H1 (cell line): ENCODE measurements at regions not wholly inside any gene's neighbourhood (a gene's known extent, or its start where the extent isn't known, plus 50 kb on each side); places are given as distances from the start of the nearest gene placed in this dataset.

Experiments used
- CTCF ChIA-PET: fragments of 300-600 bp; sonication (Branson Sonifier 250); formaldehyde crosslinking; loops from one replicate; lab custom pipeline; 2021; ENCODE audit not compliant: partially characterized antibody; lab: Charles Lee
- POLR2A ChIA-PET: fragments of 300-600 bp; sonication (Branson Sonifier 250); formaldehyde crosslinking; loops from one replicate; lab custom pipeline; 2021; ENCODE audit warnings: inconsistent platforms; ENCODE audit not compliant: partially characterized antibody; lab: Charles Lee
- DNase-seq, 2 experiments: peaks; one replicate each; pipeline versions ENCODE4 v3.0.0 to v3.0.0-alpha.2; 2010 to 2022; ENCODE audit warnings: low spot score in 2 of 2, low read depth in 1 of 2, mixed read lengths in 1 of 2
- FAIRE-seq: peaks from 2 replicates; lab custom pipeline; 2011; peaks lifted over from hg19 to GRCh38; lab: Jason Lieb, UNC
- H2AFZ ChIP-seq: 2 replicates; pipeline ENCODE4 v1.8.1; 2012; ENCODE audit warnings: low read length, inconsistent platforms
- H2AK5ac ChIP-seq: 2 replicates; pipeline ENCODE4 v1.6.1; 2013; ENCODE audit warnings: low read depth, low read length
- H2BK120ac ChIP-seq: replicated peaks from 2 replicates; pipeline ENCODE3; 2013; ENCODE audit warnings: low read depth, low read length, inconsistent platforms
- H2BK12ac ChIP-seq: 2 replicates; pipeline ENCODE4 v1.6.1; 2013; ENCODE audit warnings: low read depth, low read length
- H2BK15ac ChIP-seq: 2 replicates; pipeline ENCODE4 v1.6.1; 2013; ENCODE audit warnings: low read length
- H2BK20ac ChIP-seq: 2 replicates; pipeline ENCODE4 v1.6.1; 2013; ENCODE audit warnings: low read length
- H2BK5ac ChIP-seq: 2 replicates; pipeline ENCODE4 v1.6.1; 2013; ENCODE audit warnings: low read depth, low read length
- H3K14ac ChIP-seq: 2 replicates; pipeline ENCODE4 v1.6.1; 2013; ENCODE audit warnings: inconsistent platforms; ENCODE audit not compliant: insufficient read length
- H3K18ac ChIP-seq: 2 replicates; pipeline ENCODE4 v1.6.1; 2013; ENCODE audit warnings: low read length; ENCODE audit errors: extremely low read depth
- H3K23ac ChIP-seq: 2 replicates; pipeline ENCODE4 v1.6.1; 2013; ENCODE audit warnings: inconsistent platforms; ENCODE audit not compliant: insufficient read length
- H3K23me2 ChIP-seq: 2 replicates; pipeline ENCODE4 v1.6.1; 2013; ENCODE audit warnings: low read depth, low read length
- H3K27ac ChIP-seq: 2 replicates; pipeline ENCODE4 v1.6.1; 2011; ENCODE audit warnings: low read depth, low read length, inconsistent platforms
- H3K27me3 ChIP-seq, 4 experiments: replicated peaks in 1 of 4; 1 replicate in 1 of 4; 2 replicates in 3 of 4; pipeline versions ENCODE4 v1.6.1 to v1.8.1; 2011 to 2013; ENCODE audit warnings: low read length in 3 of 4, mild to moderate bottlenecking in 3 of 4, inconsistent platforms in 2 of 4, mixed read lengths in 2 of 4, moderate library complexity in 1 of 4; ENCODE audit not compliant: control insufficient read depth in 3 of 4, insufficient read depth in 3 of 4; ENCODE audit errors: extremely low read depth in 1 of 4
- H3K36me3 ChIP-seq, 4 experiments: 2 replicates each; pipeline versions ENCODE4 v1.6.1 to v1.8.1; 2011 to 2013; ENCODE audit warnings: mild to moderate bottlenecking in 4 of 4, low read length in 3 of 4, moderate library complexity in 2 of 4, control low read depth in 1 of 4, inconsistent platforms in 1 of 4; ENCODE audit not compliant: insufficient read depth in 4 of 4, control insufficient read depth in 2 of 4
- H3K4ac ChIP-seq: replicated peaks from 2 replicates; pipeline ENCODE3; 2013; ENCODE audit warnings: low read length, low read depth, mixed read lengths, inconsistent platforms; ENCODE audit not compliant: insufficient read length
- H3K4me1 ChIP-seq, 4 experiments: replicated peaks in 1 of 4; 1 replicate in 1 of 4; 2 replicates in 3 of 4; pipeline versions ENCODE4 v1.6.1 to v1.8.1; 2011 to 2013; ENCODE audit warnings: low read length in 3 of 4, inconsistent platforms in 2 of 4, mixed read lengths in 1 of 4; ENCODE audit not compliant: insufficient read depth in 4 of 4, control insufficient read depth in 3 of 4
- H3K4me2 ChIP-seq, 2 experiments: 2 replicates each; pipeline versions ENCODE4 v1.6.1 to v1.8.1; 2011 to 2013; ENCODE audit warnings: low read depth in 2 of 2, low read length in 2 of 2, control low read depth in 1 of 2, inconsistent platforms in 1 of 2, mild to moderate bottlenecking in 1 of 2; ENCODE audit not compliant: insufficient read depth in 1 of 2
- H3K4me3 ChIP-seq, 4 experiments: fragments of 200-600, 300-600 bp in 1 of 4; sonication (generic), shearing (Covaris generic), sonication (Bioruptor Twin) in 1 of 4; 2 replicates each; pipeline versions ENCODE4 v1.5.1 to v1.8.1; 2011 to 2016; ENCODE audit warnings: low read length in 4 of 4, low read depth in 3 of 4, control low read depth in 2 of 4, inconsistent platforms in 2 of 4, mild to moderate bottlenecking in 2 of 4, mixed read lengths in 1 of 4, moderate library complexity in 1 of 4; ENCODE audit not compliant: insufficient read depth in 2 of 4; ENCODE audit errors: extremely low read depth in 1 of 4
- H3K56ac ChIP-seq: replicated peaks from 2 replicates; pipeline ENCODE3; 2013; ENCODE audit warnings: low read depth, mild to moderate bottlenecking, mixed read lengths, low read length, inconsistent platforms; ENCODE audit not compliant: insufficient read length
- H3K79me1 ChIP-seq: 2 replicates; pipeline ENCODE4 v1.6.1; 2013; ENCODE audit warnings: low read depth, low read length, control low read depth
- H3K79me2 ChIP-seq, 2 experiments: 2 replicates each; pipeline versions ENCODE4 v1.6.1 to v1.8.1; 2012 to 2013; ENCODE audit warnings: low read length in 2 of 2, mild to moderate bottlenecking in 2 of 2, inconsistent platforms in 1 of 2; ENCODE audit not compliant: insufficient read depth in 2 of 2, control insufficient read depth in 1 of 2
- H3K9ac ChIP-seq, 4 experiments: replicated peaks in 1 of 4; 1 replicate in 1 of 4; 2 replicates in 3 of 4; pipeline versions ENCODE4 v1.6.1 to v1.8.1; 2011 to 2013; ENCODE audit warnings: low read depth in 3 of 4, low read length in 3 of 4, control low read depth in 2 of 4, mild to moderate bottlenecking in 2 of 4, moderate library complexity in 2 of 4, inconsistent platforms in 1 of 4; ENCODE audit errors: extremely low read depth in 1 of 4
- H3K9me3 ChIP-seq, 2 experiments: 2 replicates each; pipeline versions ENCODE4 v1.6.1 to v1.8.1; 2012 to 2013; ENCODE audit warnings: mild to moderate bottlenecking in 2 of 2, moderate library complexity in 2 of 2, control low read depth in 1 of 2, inconsistent platforms in 1 of 2, low read depth in 1 of 2, low read length in 1 of 2, mixed read lengths in 1 of 2; ENCODE audit not compliant: insufficient read depth in 2 of 2
- H4K20me1 ChIP-seq, 2 experiments: replicated peaks in 1 of 2; 2 replicates each; pipeline versions ENCODE3 to v1.8.1; 2011 to 2013; ENCODE audit warnings: inconsistent platforms in 2 of 2, low read length in 2 of 2, mild to moderate bottlenecking in 1 of 2; ENCODE audit not compliant: insufficient read depth in 2 of 2, control insufficient read depth in 1 of 2
- H4K5ac ChIP-seq: 2 replicates; pipeline ENCODE4 v1.6.1; 2013; ENCODE audit warnings: low read length, low read depth, mixed read lengths, inconsistent platforms; ENCODE audit not compliant: insufficient read length
- H4K8ac ChIP-seq: 2 replicates; pipeline ENCODE4 v1.8.0; 2013; ENCODE audit warnings: mild to moderate bottlenecking, moderate library complexity, low read length, inconsistent platforms; ENCODE audit not compliant: insufficient read depth; ENCODE audit errors: extremely low read depth
- H4K91ac ChIP-seq: replicated peaks from 2 replicates; pipeline ENCODE3; 2013; ENCODE audit warnings: low read length, mixed read lengths, inconsistent platforms; ENCODE audit not compliant: insufficient read length
- EGR1 ChIP-seq: IDR thresholded peaks from 2 replicates; pipeline ENCODE4 v1.6.1; 2011; ENCODE audit warnings: low read depth, low read length, borderline replicate concordance
- KDM1A ChIP-seq: fragments of 200-600, 300-600 bp; sonication (generic); IDR thresholded peaks from 2 replicates; pipeline ENCODE4 v1.7.1; 2016; ENCODE audit warnings: mild to moderate bottlenecking, low read length, borderline replicate concordance
- SIX5 ChIP-seq: IDR thresholded peaks from 2 replicates; pipeline ENCODE4 v1.6.1; 2011; ENCODE audit warnings: mild to moderate bottlenecking, low read depth, low read length
- SRF ChIP-seq: IDR thresholded peaks from 2 replicates; pipeline ENCODE4 v1.6.1; 2011; ENCODE audit warnings: mild to moderate bottlenecking, low read depth, low read length, moderate library complexity
- WGBS, 2 experiments: shearing (Covaris generic) in 1 of 2; methylation state at CpG; one replicate each; pipeline versions ENCODE4 v1.1.6 to v1.1.7; 2013 to 2015; ENCODE audit warnings: low lambda C conversion rate in 2 of 2, mixed read lengths in 2 of 2, inconsistent platforms in 1 of 2, low coverage in 1 of 2, missing lambda C conversion rate in 1 of 2; ENCODE audit not compliant: insufficient replicate concordance in 2 of 2, insufficient coverage in 1 of 2, insufficient read length in 1 of 2; ENCODE audit errors: extremely low coverage in 1 of 2, missing lambda C conversion rate in 1 of 2; 5-methylcytosine and 5-hydroxymethylcytosine counted together
- TF ChIP-seq, protein P1 (sequence below), 3 experiments: IDR thresholded peaks; 1 replicate in 2 of 3; 2 replicates in 1 of 3; pipeline versions ENCODE4 v1.5.1 to v1.6.1; 2011; ENCODE audit warnings: low read length in 3 of 3, mild to moderate bottlenecking in 3 of 3, inconsistent platforms in 2 of 3, low read depth in 1 of 3, moderate library complexity in 1 of 3; ENCODE audit not compliant: insufficient read depth in 1 of 3; ENCODE audit errors: control extremely low read depth in 1 of 3

DNA sequence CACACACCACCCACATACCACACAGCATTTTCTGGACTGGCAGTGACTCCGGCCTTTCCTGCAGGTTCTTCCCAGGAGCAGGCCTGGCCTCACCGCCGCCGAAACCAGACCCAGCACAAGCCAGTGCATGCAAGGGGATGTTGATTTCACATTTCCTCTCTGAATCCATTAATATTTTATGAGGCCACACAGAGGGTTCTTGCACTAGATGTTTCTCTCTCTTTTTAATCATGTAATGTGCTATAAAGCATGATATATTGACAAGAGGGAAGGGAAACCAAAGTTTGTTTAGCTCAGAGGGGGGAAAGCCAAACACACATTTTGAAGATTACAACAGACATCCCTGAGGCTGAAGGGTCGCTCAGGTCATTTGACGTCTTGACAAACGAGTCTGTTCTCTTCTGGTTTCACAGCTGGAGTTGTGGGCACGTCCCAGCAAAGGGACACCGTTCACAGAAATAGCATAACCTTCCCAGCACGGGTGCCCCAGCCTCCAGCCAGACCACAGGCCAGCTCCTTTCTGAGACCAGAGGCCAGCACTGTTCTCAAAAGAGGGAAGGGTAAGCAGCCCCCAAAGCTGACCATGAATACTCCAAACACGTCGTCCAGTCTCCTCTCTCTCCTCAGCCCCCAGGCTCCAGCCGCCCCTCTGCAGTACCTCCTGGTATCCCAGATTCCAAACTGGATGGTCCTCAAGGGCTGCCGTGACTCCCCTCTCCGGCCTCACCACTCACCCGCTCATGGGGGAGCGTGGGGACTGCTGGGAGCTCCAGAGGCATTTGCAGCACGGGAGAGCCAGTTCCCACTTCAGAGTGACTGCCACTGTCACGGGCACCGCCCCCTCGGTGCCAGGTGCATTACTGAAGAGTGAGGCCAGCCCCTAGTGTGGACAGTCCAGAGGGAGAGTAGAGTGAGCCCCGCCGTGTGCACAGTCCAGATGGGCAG is 340.3 kb upstream of the SALL3 start:
- Histone ChIP-seq H3K4me3 (no peak overlapping the region), H3K9me3 (peaks cover 0 to 5% of the 10 kb centered on the region in 2 experiments; a peak in 1 of 4 replicates), H2BK5ac (peak overlapping the region; percentile 82), H3K79me2 (no peaks in the 10 kb centered on the region), H3K18ac (no peak overlapping the region), H3K23me2 (peaks cover 19% of the 10 kb centered on the region), H2BK15ac (no peak overlapping the region; the same call in 1 of the 2 replicates), H3K9ac (no peak overlapping the region), H3K4me1 (no peaks in the 10 kb centered on the region; a peak in 1 of 7 replicates), H3K27ac (no peak overlapping the region), H2AK5ac (no peak overlapping the region; the same call in 1 of the 2 replicates), H3K56ac (peak overlapping the region; percentile 80), H3K4me2 (no peak overlapping the region), H2AFZ (no peak overlapping the region), H2BK120ac (no peak overlapping the region), H2BK12ac (0 out of 2 replicates have a peak overlapping the region, but pooled peaks have one; percentile 71), H2BK20ac (peak overlapping the region; percentile 3; the same call in 1 of the 2 replicates), H4K5ac (no peak overlapping the region), H4K91ac (no peak overlapping the region), H3K36me3 (no peaks in the 10 kb centered on the region; a peak in 1 of 8 replicates), H3K23ac (no peak overlapping the region), H4K8ac (peak overlapping the region; percentile 16; the same call in 1 of the 2 replicates), H3K79me1 (0 out of 2 replicates have a peak, but pooled peaks cover 3% of the 10 kb centered on the region), H3K4ac (no peak overlapping the region), H3K14ac (no peak overlapping the region), H3K27me3 (no peaks in the 10 kb centered on the region), H4K20me1 (peaks cover 0 to 14% of the 10 kb centered on the region in 2 experiments)
- TF ChIP-seq SIX5: no peak
- TF ChIP-seq, protein P1, sequence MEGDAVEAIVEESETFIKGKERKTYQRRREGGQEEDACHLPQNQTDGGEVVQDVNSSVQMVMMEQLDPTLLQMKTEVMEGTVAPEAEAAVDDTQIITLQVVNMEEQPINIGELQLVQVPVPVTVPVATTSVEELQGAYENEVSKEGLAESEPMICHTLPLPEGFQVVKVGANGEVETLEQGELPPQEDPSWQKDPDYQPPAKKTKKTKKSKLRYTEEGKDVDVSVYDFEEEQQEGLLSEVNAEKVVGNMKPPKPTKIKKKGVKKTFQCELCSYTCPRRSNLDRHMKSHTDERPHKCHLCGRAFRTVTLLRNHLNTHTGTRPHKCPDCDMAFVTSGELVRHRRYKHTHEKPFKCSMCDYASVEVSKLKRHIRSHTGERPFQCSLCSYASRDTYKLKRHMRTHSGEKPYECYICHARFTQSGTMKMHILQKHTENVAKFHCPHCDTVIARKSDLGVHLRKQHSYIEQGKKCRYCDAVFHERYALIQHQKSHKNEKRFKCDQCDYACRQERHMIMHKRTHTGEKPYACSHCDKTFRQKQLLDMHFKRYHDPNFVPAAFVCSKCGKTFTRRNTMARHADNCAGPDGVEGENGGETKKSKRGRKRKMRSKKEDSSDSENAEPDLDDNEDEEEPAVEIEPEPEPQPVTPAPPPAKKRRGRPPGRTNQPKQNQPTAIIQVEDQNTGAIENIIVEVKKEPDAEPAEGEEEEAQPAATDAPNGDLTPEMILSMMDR (IDR thresholded peaks at IDR 0.05; ENCODE audit: control extremely low read depth in 1 of 3, insufficient read depth in 1 of 3, low read depth in 1 of 3, low read length in 3 of 3): no peak
- TF ChIP-seq KDM1A: no peak
- TF ChIP-seq EGR1: no peak
- TF ChIP-seq SRF: no peak
- DNase-seq: no peak
- FAIRE-seq: no peak
- 90% methylated on average over 23 of the region's 23 CpGs; no CpG with 5 or more reads in 1 of the 2 experiments for WGBS, 2 experiments
- ChIA-PET CTCF (interaction anchor here (0.8 to 1.0 kb wide), 2 partner anchors 13 to 118 kb away, joined by 3 read pairs; no protein-coding TSS in a partner anchor), POLR2A (no interaction called here)
